IMR-90 (cell line): ENCODE measurements at regions not wholly inside any gene's neighbourhood (a gene's known extent, or its start where the extent isn't known, plus 50 kb on each side); places are given as distances from the start of the nearest gene placed in this dataset.

ENCODE experiments used
- CEBPB ChIP-seq: IDR thresholded peaks from 2 replicates; pipeline ENCODE4 v1.6.1; 2012; ENCODE audit warnings: low read depth, low read length, improper control_type of control experiment
- MAZ ChIP-seq: IDR thresholded peaks from 2 replicates; pipeline ENCODE4 v1.6.1; 2012; ENCODE audit warnings: low read depth, mild to moderate bottlenecking, low read length, improper control_type of control experiment, moderate library complexity, borderline replicate concordance
- MXI1 ChIP-seq: IDR thresholded peaks from 2 replicates; pipeline ENCODE4 v1.6.1; 2012; ENCODE audit warnings: low read depth, mild to moderate bottlenecking, low read length, moderate library complexity, borderline replicate concordance
- TF ChIP-seq, protein P1 (sequence below): conservative IDR thresholded peaks from 2 replicates; pipeline ENCODE4 v1.5.1; 2012; ENCODE audit warnings: mild to moderate bottlenecking, low read depth, low read length, improper control_type of control experiment

DNA sequence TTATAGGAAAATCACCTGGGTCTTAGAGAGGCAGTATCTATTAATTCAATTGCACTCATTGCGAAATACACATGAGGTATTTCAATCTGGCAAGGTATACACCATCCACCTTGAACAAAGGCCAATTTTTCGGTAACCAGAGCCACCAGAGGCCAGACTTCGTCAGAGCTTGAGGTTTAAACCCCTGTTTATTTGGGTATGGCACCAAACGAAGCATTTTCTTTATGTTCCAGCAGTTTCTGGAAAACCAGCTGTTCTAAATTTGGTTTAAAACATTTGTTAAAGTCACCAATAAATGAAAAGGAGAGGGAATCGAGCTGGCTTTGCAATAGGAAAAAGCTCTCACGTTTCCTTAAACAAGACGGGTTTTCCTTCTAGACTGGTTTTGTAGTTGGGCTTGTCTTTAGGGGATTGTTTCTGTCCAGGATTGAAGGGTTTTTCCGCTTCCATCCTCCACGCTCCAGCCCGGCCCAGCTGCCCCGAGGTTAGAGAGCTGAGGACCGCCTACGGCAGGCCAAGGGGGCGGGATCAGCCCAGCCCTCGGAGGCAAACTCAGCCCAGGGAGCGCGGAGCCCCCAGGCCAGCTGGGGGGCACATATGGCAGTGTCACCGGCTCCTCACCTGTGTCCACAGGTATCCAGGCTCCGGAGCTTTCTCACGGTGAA, 539.4 kb upstream of the MGMT start:
- TF ChIP-seq, protein P1, sequence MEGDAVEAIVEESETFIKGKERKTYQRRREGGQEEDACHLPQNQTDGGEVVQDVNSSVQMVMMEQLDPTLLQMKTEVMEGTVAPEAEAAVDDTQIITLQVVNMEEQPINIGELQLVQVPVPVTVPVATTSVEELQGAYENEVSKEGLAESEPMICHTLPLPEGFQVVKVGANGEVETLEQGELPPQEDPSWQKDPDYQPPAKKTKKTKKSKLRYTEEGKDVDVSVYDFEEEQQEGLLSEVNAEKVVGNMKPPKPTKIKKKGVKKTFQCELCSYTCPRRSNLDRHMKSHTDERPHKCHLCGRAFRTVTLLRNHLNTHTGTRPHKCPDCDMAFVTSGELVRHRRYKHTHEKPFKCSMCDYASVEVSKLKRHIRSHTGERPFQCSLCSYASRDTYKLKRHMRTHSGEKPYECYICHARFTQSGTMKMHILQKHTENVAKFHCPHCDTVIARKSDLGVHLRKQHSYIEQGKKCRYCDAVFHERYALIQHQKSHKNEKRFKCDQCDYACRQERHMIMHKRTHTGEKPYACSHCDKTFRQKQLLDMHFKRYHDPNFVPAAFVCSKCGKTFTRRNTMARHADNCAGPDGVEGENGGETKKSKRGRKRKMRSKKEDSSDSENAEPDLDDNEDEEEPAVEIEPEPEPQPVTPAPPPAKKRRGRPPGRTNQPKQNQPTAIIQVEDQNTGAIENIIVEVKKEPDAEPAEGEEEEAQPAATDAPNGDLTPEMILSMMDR = no peak
- TF ChIP-seq CEBPB (peak; percentile 45; the same call in 1 of the 2 replicates), MXI1 (no peak), MAZ (no peak)
